ENCODE measurements at regions not wholly inside any gene's neighbourhood (a gene's known extent, or its start where the extent isn't known, plus 50 kb on each side); places are given as distances from the start of the nearest gene placed in this dataset.
"Not testable (repeated sequence)": the region's sequence is repeated elsewhere in the genome, so short reads cannot be mapped to it uniquely, and the experiment has no call there.

DNA sequence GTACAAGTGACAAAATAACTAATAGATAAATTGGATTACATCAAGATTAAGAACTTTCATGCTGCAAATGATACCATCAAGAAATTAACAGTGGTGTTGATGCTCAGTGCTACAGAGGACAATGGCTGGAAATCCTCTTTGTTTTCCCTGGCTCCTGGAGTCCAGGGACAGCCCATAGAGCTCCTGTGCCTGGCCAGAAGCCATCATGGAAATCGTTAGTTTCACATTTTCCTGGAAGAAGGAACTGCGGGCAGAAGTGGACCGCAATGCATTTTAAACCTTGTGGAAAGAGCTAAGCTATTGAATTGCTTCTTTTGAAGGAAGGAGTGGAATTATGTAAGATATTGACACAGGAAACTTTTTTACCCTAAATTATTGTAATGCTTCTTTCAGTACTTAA is 276.0 kb downstream of the GJA1 start:
- Mint-ChIP-seq H3K27me3 (no peaks in the 10 kb centered on the region), H3K27ac (no peak overlapping the region), H3K36me3 (no peaks in the 10 kb centered on the region), H3K4me1 (peaks cover 4% of the 10 kb centered on the region), H3K4me3 (no peak overlapping the region), H3K9me3 (no peaks in the 10 kb centered on the region)

DNA sequence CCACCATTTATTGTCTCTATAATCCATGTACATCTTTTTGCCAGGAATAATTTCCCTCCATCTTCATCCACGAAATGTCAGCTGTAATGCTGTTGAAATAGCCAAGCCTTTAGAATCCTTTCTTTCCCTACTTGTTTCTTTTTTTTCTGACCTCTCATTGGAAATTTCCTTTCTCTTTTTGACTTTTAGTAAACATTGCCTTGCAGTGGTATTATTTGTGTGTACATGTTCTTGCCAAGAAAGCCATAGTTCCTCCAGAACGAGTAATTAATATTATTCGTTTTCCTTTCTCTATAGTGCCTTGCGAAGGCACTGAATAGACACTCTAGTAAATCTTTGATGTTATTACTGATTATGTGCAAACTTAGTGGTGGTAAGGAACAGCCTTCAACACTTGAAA is 282.2 kb downstream of the GJA1 start:
- Mint-ChIP-seq H3K36me3 (peaks cover 4% of the 10 kb centered on the region), H3K4me3 (no peak overlapping the region), H3K27ac (no peak overlapping the region), H3K9me3 (peaks cover 20% of the 10 kb centered on the region), H3K4me1 (no peaks in the 10 kb centered on the region), H3K27me3 (no peaks in the 10 kb centered on the region)

DNA sequence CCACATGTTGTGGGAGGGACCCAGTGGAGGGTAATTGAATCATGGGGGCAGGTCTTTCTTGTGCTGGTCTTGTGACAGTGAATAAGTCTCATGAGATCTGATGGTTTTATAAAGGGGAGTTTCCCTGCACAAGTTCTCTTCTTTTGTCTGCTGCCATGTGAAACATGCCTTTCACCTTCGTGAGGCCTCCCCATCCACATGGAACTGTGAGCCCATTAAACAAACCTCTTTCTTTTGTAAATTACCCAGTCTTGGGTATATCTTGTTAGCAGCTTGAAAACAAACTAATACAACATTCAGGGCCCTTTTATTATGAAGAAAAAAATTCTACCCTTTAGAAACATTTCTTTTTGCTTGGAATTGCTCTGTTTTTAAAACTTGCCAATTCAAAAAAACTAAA is 285.4 kb downstream of the GJA1 start:
- not testable (repeated sequence) for H3K4me1 Mint-ChIP-seq, H3K36me3 Mint-ChIP-seq, H3K27ac Mint-ChIP-seq, H3K4me3 Mint-ChIP-seq, H3K27me3 Mint-ChIP-seq
- H3K9me3 Mint-ChIP-seq = peaks cover 20% of the 10 kb centered on the region

DNA sequence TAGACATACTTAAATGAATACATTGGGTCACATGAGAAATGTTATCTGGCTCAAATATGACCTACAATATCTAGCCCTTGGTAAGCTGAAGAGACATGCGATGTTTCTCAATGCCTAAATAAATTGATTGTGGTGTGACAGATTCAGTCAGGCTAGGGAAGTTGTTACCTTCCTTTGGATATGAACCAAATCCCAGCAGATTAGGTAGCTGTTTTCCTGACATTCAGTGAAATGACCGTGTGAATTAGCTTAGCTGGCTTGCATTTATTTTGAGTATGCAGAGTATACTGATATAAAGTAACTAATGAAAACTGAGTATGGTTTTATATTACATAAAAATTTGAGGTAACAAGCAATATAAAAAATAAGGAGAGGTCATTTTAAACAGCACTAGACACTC is 288.2 kb downstream of the GJA1 start:
- Mint-ChIP-seq H3K9me3 (peaks cover 11% of the 10 kb centered on the region), H3K4me3 (no peak overlapping the region), H3K27ac (no peak overlapping the region), H3K36me3 (peaks cover 4% of the 10 kb centered on the region), H3K27me3 (no peaks in the 10 kb centered on the region), H3K4me1 (no peaks in the 10 kb centered on the region)

DNA sequence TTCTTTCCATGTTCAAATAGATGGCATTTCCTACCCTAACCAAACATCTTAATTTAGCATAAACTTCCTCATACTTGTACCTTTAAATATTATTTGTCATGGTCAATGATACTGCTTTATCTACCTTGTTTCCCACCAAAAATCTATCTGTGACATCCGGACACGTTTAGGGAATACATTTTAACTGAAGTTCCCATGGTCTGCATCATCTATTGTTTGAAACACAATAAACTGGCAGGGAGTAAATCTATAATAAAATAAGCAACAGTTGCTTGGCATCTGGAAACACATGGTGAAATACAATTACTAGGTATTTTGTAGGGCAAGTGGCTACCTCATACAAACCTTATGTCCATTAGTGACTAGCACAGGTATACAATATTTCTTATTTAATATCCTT is 289.1 kb downstream of the GJA1 start:
- peaks cover 11% of the 10 kb centered on the region for H3K9me3 Mint-ChIP-seq
- H3K27me3 Mint-ChIP-seq = no peaks in the 10 kb centered on the region
- H3K4me1 Mint-ChIP-seq = no peaks in the 10 kb centered on the region
- H3K4me3 Mint-ChIP-seq = no peak overlapping the region
- H3K36me3 Mint-ChIP-seq = peaks cover 4% of the 10 kb centered on the region
- H3K27ac Mint-ChIP-seq = no peak overlapping the region

DNA sequence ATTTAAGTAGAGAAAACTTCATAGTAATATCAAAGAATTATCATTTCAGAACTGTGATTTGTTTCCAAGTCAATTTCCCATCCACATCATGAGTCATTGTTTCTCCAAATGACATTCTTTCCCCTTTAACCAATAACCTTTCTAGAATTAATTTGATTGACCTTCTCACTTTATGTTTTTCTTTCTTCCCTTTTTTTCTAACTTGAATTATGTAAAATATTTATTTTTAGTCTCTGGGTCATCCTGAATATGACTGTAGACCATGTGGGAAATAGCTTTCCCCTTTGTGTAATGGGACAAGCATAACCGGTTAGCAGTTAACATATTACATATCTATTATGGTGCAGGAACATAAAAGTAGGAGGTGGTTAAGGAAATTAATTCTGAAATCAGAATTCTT is 291.1 kb downstream of the GJA1 start:
- Mint-ChIP-seq H3K9me3 (peaks cover 5% of the 10 kb centered on the region), H3K36me3 (peaks cover 2% of the 10 kb centered on the region), H3K27me3 (no peaks in the 10 kb centered on the region), H3K4me1 (no peaks in the 10 kb centered on the region), H3K27ac (no peak overlapping the region), H3K4me3 (no peak overlapping the region)

DNA sequence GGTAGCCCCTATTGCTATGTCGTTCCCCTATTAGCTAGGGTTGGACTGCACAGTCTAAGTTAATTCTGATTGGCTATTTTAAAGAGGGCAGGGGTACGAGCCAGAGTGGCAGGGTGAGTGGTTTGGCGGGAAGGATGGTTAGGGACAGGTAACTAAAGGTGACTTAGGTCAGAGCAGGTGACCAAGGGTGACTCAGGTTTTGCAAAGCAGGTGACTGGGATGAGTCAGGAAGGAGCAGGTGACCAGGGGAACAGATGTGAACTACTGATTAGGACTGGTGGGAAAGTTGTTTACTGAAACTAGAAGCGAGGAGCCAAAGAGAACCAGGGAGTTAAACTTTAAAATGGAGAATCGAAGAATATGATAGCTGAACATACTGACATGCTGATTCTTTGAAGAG is 295.2 kb downstream of the GJA1 start:
- H3K4me3 Mint-ChIP-seq = no peak overlapping the region
- peaks cover 2% of the 10 kb centered on the region for H3K36me3 Mint-ChIP-seq
- H3K9me3 Mint-ChIP-seq = peaks cover 5% of the 10 kb centered on the region
- H3K27me3 Mint-ChIP-seq = no peaks in the 10 kb centered on the region
- no peaks in the 10 kb centered on the region for H3K4me1 Mint-ChIP-seq
- H3K27ac Mint-ChIP-seq = no peak overlapping the region

DNA sequence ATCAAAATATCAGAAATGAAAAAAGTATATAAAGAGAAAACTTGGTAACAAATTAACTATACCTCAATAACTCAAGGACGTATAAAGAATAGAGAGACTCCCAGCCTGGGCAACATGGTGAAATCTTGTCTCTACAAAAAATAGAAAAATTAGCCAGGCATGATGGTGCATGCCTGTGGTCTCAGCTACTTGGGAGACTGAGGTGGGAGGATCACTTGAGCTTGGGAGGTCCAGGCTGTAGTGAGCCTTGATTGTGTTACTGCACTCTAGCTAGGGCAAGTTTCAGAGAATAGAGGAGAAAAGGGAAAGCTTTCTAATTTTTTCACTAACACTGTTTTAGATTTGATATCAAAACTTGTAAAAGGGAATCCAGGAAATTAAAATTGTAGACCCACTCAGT is 295.9 kb downstream of the GJA1 start:
- no peak overlapping the region for H3K27ac Mint-ChIP-seq

DNA sequence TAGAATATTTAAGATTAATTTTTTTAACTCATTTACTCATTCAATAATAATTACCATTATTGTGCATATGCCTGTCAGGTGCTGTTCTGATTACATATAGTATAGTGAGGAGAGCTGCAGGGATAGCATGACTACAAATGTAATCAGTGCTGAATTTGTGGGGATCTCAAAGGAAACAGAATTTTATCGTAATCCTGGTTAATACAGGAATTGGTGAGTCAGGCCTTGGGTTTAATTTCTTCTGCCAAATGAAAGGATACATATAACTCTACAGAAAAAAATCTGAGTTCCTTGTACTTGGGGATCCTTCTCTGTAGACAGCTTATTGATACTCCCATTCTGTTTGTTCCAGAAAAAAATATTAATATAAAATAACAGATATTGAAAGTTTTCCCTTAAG is 297.2 kb downstream of the GJA1 start:
- no peaks in the 10 kb centered on the region for H3K27me3 Mint-ChIP-seq
- no peak overlapping the region for H3K4me3 Mint-ChIP-seq
- no peak overlapping the region for H3K27ac Mint-ChIP-seq
- H3K4me1 Mint-ChIP-seq = no peaks in the 10 kb centered on the region
- peaks cover 2% of the 10 kb centered on the region for H3K36me3 Mint-ChIP-seq
- peaks cover 5% of the 10 kb centered on the region for H3K9me3 Mint-ChIP-seq

More for the DNA sequence above, 295.9 kb downstream of the GJA1 start:
- H3K36me3 Mint-ChIP-seq = peaks cover 2% of the 10 kb centered on the region
- no peak overlapping the region for H3K4me3 Mint-ChIP-seq
- no peaks in the 10 kb centered on the region for H3K4me1 Mint-ChIP-seq
- H3K27me3 Mint-ChIP-seq = no peaks in the 10 kb centered on the region
- H3K9me3 Mint-ChIP-seq = peaks cover 5% of the 10 kb centered on the region

DNA sequence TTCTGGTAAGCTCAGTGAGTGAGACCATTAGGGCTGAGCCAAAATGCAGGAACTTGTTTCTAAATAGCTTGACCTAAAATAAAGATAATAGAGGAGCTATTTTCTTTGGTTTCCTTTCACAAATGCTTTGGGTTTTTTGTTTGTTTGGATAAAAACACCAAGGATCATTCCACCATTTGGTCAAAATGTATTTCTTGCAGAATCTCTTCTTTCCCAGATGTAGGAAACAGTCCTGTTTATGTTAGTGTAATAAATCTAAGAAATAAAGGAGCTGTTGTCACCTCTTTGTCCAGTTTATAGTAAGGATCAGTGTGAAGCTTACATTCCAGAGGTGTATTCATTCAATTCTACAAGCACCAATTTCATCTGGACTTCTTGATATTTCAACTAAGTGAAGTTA is 297.8 kb downstream of the GJA1 start:
- Mint-ChIP-seq H3K4me1 (no peaks in the 10 kb centered on the region), H3K27ac (no peak overlapping the region), H3K4me3 (no peak overlapping the region), H3K36me3 (peaks cover 2% of the 10 kb centered on the region), H3K9me3 (peaks cover 5% of the 10 kb centered on the region), H3K27me3 (no peaks in the 10 kb centered on the region)

DNA sequence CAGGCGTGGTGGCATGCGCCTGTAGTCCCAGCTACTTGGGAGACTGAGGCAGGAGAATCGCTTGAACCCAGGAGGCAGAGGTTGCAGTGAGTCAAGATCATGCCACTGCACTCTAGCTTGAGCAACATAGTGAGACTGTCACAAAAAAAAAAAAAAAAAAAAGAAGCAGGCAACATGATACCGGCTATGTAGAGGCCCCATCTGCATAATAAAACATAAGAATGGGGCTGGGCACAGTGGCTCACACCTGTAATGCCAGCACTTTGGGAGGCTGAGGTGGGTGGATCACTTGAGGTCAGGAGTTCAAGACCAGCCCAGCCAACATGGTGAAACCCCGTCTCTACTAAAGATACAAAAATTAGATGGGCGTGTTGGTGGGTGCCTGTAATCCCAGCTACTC is 304.7 kb downstream of the GJA1 start:
- not testable (repeated sequence) for H3K4me3 Mint-ChIP-seq, H3K27me3 Mint-ChIP-seq, H3K36me3 Mint-ChIP-seq, H3K9me3 Mint-ChIP-seq, H3K27ac Mint-ChIP-seq, H3K4me1 Mint-ChIP-seq

DNA sequence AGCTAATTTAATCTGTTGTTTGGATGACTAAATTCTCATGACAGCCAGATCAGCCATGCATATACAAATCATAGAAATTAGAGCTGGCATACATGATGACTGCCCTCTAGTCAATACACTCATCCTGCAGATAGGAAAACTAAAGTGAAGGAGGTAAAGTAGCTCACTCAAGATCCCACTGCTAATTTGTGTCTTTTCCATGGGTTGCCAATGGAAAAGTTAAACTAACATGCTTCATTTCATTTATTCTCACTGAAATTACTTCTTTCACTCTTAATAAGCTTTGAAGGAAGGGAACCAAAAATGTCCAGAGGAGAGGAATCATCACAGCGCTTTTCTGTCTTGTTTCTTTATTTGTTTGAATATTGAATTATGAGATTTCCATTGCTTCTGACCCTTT is 308.2 kb downstream of the GJA1 start:
- H3K27me3 Mint-ChIP-seq = no peaks in the 10 kb centered on the region
- H3K4me3 Mint-ChIP-seq = no peak overlapping the region
- no peaks in the 10 kb centered on the region for H3K9me3 Mint-ChIP-seq
- no peaks in the 10 kb centered on the region for H3K4me1 Mint-ChIP-seq
- no peak overlapping the region for H3K27ac Mint-ChIP-seq
- H3K36me3 Mint-ChIP-seq = peaks cover 2% of the 10 kb centered on the region

DNA sequence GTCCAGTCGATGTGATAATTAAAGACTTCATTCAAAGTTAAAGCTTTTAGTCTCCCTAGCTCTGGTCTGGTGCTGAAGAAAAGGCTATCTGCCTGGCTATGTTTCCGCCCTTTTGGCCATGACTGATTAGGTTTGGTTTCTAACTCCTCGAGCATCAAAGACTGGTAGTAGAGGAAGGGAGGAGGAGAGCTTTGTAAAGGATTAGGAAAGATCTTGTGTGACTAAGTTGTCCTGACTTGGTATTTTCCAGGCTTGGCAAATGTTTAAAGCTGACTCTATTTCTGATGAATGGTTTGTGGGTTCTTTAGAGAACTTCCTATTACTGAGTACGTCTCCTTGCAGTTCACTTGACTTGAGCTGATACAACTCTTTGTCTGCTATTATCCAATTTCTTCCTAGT is 312.9 kb downstream of the GJA1 start:
- Mint-ChIP-seq H3K4me3 (no peak overlapping the region), H3K36me3 (no peaks in the 10 kb centered on the region), H3K27ac (no peak overlapping the region), H3K9me3 (no peaks in the 10 kb centered on the region), H3K27me3 (no peaks in the 10 kb centered on the region), H3K4me1 (no peaks in the 10 kb centered on the region)

DNA sequence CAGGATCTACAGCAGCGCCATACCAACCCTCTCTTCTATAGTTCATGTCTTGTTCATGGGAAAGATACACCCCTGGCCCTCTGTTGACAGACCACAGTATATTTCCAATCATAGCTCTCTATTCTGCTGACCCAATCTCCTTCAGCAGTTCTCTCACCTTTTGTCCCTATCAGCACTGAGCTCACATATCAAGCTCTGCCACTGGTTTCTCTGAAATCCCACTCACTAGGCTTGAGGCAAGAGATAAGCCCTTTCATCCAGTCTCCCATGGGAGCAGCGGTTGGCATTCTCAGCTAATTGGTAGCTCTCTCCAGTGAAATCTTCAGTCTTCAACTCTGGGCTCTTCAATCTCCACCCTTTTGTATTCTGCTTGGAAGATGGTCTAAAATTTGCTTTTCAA is 313.4 kb downstream of the GJA1 start:
- no peak overlapping the region for H3K4me3 Mint-ChIP-seq
- H3K36me3 Mint-ChIP-seq = no peaks in the 10 kb centered on the region
- no peaks in the 10 kb centered on the region for H3K9me3 Mint-ChIP-seq
- no peaks in the 10 kb centered on the region for H3K27me3 Mint-ChIP-seq
- H3K4me1 Mint-ChIP-seq = no peaks in the 10 kb centered on the region
- H3K27ac Mint-ChIP-seq = no peak overlapping the region

DNA sequence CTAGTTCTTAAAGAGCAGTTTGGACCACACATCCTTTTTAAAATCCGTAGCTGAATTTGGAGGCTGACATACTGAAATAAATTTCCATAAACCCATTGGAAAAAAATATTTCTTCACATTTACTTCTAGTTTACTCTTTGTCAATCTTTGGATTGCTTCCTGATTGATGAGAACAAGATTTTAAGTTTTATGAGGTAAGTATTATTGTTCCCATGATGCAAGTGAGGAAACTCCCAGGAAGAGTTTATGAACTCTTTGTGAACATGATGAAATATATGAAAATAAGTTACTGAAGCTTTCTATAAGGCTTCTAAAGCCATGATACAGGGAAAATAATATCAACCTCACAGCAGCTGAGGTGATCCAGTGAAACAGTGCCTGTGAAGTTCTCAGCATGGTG is 320.0 kb downstream of the GJA1 start:
- no peak overlapping the region for H3K27ac Mint-ChIP-seq
- H3K36me3 Mint-ChIP-seq = no peaks in the 10 kb centered on the region
- no peaks in the 10 kb centered on the region for H3K4me1 Mint-ChIP-seq
- H3K4me3 Mint-ChIP-seq = no peak overlapping the region
- H3K9me3 Mint-ChIP-seq = no peaks in the 10 kb centered on the region
- no peaks in the 10 kb centered on the region for H3K27me3 Mint-ChIP-seq

DNA sequence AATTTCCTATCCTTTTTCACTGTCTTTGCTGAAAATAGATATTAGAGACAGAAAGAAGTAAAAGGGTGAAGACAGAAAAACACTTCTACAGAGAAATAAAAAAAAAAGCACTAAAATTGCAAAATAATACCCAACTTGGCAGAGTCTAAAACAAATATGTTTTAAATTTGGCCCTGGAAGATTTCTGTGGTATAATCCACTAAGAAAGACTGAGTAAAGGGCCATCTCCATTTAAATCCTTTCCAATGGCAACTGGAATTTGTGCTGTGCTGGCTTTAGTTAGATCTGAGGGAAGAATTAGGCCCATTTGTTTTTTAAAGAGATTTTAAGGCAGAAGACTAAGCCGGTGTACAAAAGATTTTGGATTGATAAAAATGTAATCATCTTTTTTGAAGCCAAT is 321.2 kb downstream of the GJA1 start:
- no peaks in the 10 kb centered on the region for H3K4me1 Mint-ChIP-seq
- no peak overlapping the region for H3K27ac Mint-ChIP-seq
- no peaks in the 10 kb centered on the region for H3K9me3 Mint-ChIP-seq
- H3K4me3 Mint-ChIP-seq = no peak overlapping the region
- no peaks in the 10 kb centered on the region for H3K27me3 Mint-ChIP-seq
- no peaks in the 10 kb centered on the region for H3K36me3 Mint-ChIP-seq

DNA sequence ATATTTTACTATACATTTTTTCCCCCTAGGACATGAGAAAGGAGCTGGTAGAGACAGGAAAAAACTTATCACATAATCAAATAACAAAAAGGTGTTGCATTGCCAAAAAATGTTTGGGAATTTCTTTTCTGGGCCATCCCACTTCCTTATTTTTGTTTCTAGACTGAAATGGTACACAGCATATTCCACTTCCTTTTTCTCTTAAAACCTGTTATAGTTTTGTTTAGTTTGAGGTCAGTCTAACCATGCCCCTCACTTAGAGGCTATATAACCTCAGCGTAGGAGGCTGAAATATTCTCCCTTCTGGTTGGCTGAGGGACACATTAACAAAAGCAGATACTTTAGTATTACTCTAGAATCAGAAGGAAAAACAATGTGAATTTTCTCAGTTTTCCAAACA is 323.9 kb downstream of the GJA1 start:
- no peaks in the 10 kb centered on the region for H3K27me3 Mint-ChIP-seq
- H3K4me1 Mint-ChIP-seq = peaks cover 4% of the 10 kb centered on the region
- H3K36me3 Mint-ChIP-seq = no peaks in the 10 kb centered on the region
- H3K9me3 Mint-ChIP-seq = no peaks in the 10 kb centered on the region
- H3K27ac Mint-ChIP-seq = no peak overlapping the region
- H3K4me3 Mint-ChIP-seq = no peak overlapping the region

DNA sequence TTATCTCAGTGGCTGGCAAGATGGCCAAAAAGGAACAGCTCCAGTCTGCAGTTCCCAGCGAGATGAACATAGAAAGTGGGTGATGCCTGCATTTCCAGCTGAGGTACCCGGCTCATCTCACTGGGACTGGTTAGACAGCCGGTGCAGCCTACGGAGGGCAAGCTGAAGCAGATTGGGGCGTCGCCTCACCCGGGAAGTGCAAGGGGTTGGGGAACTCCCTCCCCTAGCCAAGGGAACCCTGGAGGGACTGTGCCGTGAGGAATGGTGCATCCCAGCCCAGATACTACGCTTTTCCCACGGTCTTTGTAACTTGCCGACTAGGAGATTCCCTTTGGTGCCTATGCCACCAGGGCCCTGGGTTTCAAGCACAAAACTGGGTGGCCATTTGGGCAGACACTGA is 324.7 kb downstream of the GJA1 start:
- Mint-ChIP-seq H3K27me3 (no peaks in the 10 kb centered on the region), H3K4me1 (peaks cover 13% of the 10 kb centered on the region), H3K4me3 (no peak overlapping the region), H3K36me3 (no peaks in the 10 kb centered on the region), H3K9me3 (no peaks in the 10 kb centered on the region), H3K27ac (no peak overlapping the region)

Data from activated naive CD4-positive, alpha-beta T cell treated with anti-CD3 and anti-CD28 coated beads, Interleukin-2, amount 50 U/mL, for 24 hours (primary cell).